ENCODE measurements at regions not wholly inside any gene's neighbourhood (a gene's known extent, or its start where the extent isn't known, plus 50 kb on each side); places are given as distances from the start of the nearest gene placed in this dataset.
"Not testable (repeated sequence)": the region's sequence is repeated elsewhere in the genome, so short reads cannot be mapped to it uniquely, and the experiment has no call there.

DNA sequence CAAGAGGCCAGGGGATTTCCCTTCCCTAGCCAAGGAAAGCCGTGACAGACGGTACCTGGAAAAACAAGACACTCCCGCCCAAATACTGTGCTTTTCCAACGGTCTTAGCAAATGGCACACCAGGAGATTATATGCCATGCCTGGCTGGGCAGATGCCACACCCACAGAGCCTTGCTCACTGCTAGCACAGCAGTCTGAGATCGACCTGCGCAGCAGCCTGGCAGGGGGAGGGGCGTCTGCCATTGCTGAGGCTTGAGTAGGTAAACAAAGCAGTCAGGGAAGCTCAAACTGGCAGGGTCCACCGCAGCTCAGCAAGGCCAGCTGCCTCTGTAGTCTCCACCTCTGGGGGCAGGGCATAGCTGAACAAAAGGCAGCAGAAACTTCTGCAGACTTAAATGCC lies 267.7 kb downstream of the GJA1 start:
- TF ChIP-seq, protein P1, sequence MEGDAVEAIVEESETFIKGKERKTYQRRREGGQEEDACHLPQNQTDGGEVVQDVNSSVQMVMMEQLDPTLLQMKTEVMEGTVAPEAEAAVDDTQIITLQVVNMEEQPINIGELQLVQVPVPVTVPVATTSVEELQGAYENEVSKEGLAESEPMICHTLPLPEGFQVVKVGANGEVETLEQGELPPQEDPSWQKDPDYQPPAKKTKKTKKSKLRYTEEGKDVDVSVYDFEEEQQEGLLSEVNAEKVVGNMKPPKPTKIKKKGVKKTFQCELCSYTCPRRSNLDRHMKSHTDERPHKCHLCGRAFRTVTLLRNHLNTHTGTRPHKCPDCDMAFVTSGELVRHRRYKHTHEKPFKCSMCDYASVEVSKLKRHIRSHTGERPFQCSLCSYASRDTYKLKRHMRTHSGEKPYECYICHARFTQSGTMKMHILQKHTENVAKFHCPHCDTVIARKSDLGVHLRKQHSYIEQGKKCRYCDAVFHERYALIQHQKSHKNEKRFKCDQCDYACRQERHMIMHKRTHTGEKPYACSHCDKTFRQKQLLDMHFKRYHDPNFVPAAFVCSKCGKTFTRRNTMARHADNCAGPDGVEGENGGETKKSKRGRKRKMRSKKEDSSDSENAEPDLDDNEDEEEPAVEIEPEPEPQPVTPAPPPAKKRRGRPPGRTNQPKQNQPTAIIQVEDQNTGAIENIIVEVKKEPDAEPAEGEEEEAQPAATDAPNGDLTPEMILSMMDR (IDR thresholded peaks at IDR 0.05; ENCODE audit: low read length): not testable (repeated sequence)
- not testable (repeated sequence) for TF ChIP-seq EZH2 (IDR thresholded peaks at IDR 0.05; ENCODE audit: borderline replicate concordance, low read length)

All from OCI-LY1 (cell line).